DND-41 (cell line): ENCODE measurements at regions not wholly inside any gene's neighbourhood (a gene's known extent, or its start where the extent isn't known, plus 50 kb on each side); places are given as distances from the start of the nearest gene placed in this dataset.

ENCODE experiments used
- ATAC-seq: fragments of 200-7000 bp; cut with Tn5 transposase; 3 replicates; pipeline ENCODE4 v1.9.1; 2021; ENCODE audit warnings: low read depth; ENCODE audit not compliant: insufficient read depth
- DNase-seq: peaks from one replicate; pipeline ENCODE4 v3.0.0-alpha.2; 2020
- H2AFZ ChIP-seq: 2 replicates; pipeline ENCODE4 v1.6.0; 2012; ENCODE audit warnings: low read depth, low read length
- H3K27ac ChIP-seq: 2 replicates; pipeline ENCODE4 v1.5.1; 2012; ENCODE audit warnings: low read length, inconsistent platforms
- H3K27me3 ChIP-seq: fragments of 200-600 bp; sonication (generic); 2 replicates; pipeline ENCODE4 v1.6.0; 2012; ENCODE audit warnings: low read length, mild to moderate bottlenecking, inconsistent platforms; ENCODE audit not compliant: insufficient read depth, poor library complexity
- H3K36me3 ChIP-seq: 2 replicates; pipeline ENCODE4 v1.5.1; 2012; ENCODE audit warnings: low read length, inconsistent platforms; ENCODE audit not compliant: insufficient read depth
- H3K4me1 ChIP-seq: 2 replicates; pipeline ENCODE4 v1.5.1; 2012; ENCODE audit warnings: mild to moderate bottlenecking, low read length; ENCODE audit not compliant: insufficient read depth
- H3K4me2 ChIP-seq: 2 replicates; pipeline ENCODE4 v1.6.0; 2012; ENCODE audit warnings: mild to moderate bottlenecking, moderate library complexity, low read length, inconsistent platforms; ENCODE audit not compliant: insufficient read depth
- H3K4me3 ChIP-seq, 2 experiments: fragments of 200-600 bp in 1 of 2; shearing (Covaris generic) in 1 of 2; 2 replicates each; pipeline ENCODE4 v1.5.1; 2012 to 2016; ENCODE audit warnings: inconsistent platforms in 2 of 2, low read length in 2 of 2, mild to moderate bottlenecking in 2 of 2, low read depth in 1 of 2, moderate library complexity in 1 of 2
- H3K79me2 ChIP-seq: 2 replicates; pipeline ENCODE4 v1.6.0; 2012; ENCODE audit warnings: low read length, inconsistent platforms; ENCODE audit not compliant: insufficient read depth
- H3K9ac ChIP-seq: 2 replicates; pipeline ENCODE4 v1.6.0; 2012; ENCODE audit warnings: low read depth, mild to moderate bottlenecking, inconsistent platforms, low read length, moderate library complexity
- H3K9me3 ChIP-seq: 2 replicates; pipeline ENCODE4 v1.5.1; 2012; ENCODE audit warnings: low read length, moderate library complexity, mild to moderate bottlenecking, inconsistent platforms; ENCODE audit not compliant: insufficient read depth, severe bottlenecking
- H4K20me1 ChIP-seq: 2 replicates; pipeline ENCODE4 v1.6.0; 2012; ENCODE audit warnings: low read length; ENCODE audit not compliant: insufficient read depth
- CTCF ChIP-seq: IDR thresholded peaks from 2 replicates; pipeline ENCODE4 v1.5.1; 2012; ENCODE audit warnings: borderline replicate concordance, low read length, moderate library complexity, mild to moderate bottlenecking; ENCODE audit not compliant: poor library complexity, severe bottlenecking; ENCODE audit errors: extremely low read depth
- EZH2 ChIP-seq: IDR thresholded peaks from 3 replicates; pipeline ENCODE4 v1.6.1; 2012; ENCODE audit warnings: borderline replicate concordance, low read depth, mild to moderate bottlenecking, moderate library complexity, low read length, inconsistent platforms; ENCODE audit not compliant: severe bottlenecking

- no peak overlapping the region for H3K9ac ChIP-seq
- no peak overlapping the region for H3K4me2 ChIP-seq
- ATAC-seq (no peak), DNase-seq (no peak)
- no peaks in the 10 kb centered on the region for H4K20me1 ChIP-seq
- no peaks in the 10 kb centered on the region for H3K9me3 ChIP-seq
- no peaks in the 10 kb centered on the region for H3K27me3 ChIP-seq
- H2AFZ ChIP-seq = no peak overlapping the region
- TF ChIP-seq EZH2 = no peak
- no peak for TF ChIP-seq CTCF
- H3K79me2 ChIP-seq = no peaks in the 10 kb centered on the region
- H3K4me1 ChIP-seq = no peaks in the 10 kb centered on the region
- no peak overlapping the region for H3K27ac ChIP-seq
- H3K4me3 ChIP-seq = no peak overlapping the region
- H3K36me3 ChIP-seq = no peaks in the 10 kb centered on the region
Observed at GRCh38 chr2:237020090-237020489, 65.6 kb upstream of the COPS8 start.

GRCh38 chr2:237022533-237022932 is 63.2 kb upstream of the COPS8 start:
- Histone ChIP-seq H4K20me1 (no peaks in the 10 kb centered on the region; the same call in 1 of the 2 replicates), H3K9ac (no peak overlapping the region), H3K4me3 (no peak overlapping the region), H3K27me3 (no peaks in the 10 kb centered on the region), H3K27ac (no peak overlapping the region), H3K4me1 (no peaks in the 10 kb centered on the region), H3K79me2 (no peaks in the 10 kb centered on the region), H2AFZ (no peak overlapping the region), H3K36me3 (no peaks in the 10 kb centered on the region), H3K9me3 (no peaks in the 10 kb centered on the region), H3K4me2 (no peak overlapping the region)
- no peak for ATAC-seq
- no peak for DNase-seq
- TF ChIP-seq EZH2 (no peak), CTCF (no peak)

GRCh38 chr2:237024255-237024654 is 61.4 kb upstream of the COPS8 start:
- no peaks in the 10 kb centered on the region for H3K9me3 ChIP-seq
- DNase-seq (no peak), ATAC-seq (no peak)
- no peaks in the 10 kb centered on the region for H3K27me3 ChIP-seq
- H3K4me2 ChIP-seq = no peak overlapping the region
- no peak overlapping the region for H3K27ac ChIP-seq
- no peak overlapping the region for H3K4me3 ChIP-seq
- H3K79me2 ChIP-seq = no peaks in the 10 kb centered on the region
- H4K20me1 ChIP-seq = no peaks in the 10 kb centered on the region; the same call in 1 of the 2 replicates
- H3K4me1 ChIP-seq = no peaks in the 10 kb centered on the region
- TF ChIP-seq CTCF (no peak), EZH2 (no peak)
- no peak overlapping the region for H2AFZ ChIP-seq
- H3K9ac ChIP-seq = no peak overlapping the region
- H3K36me3 ChIP-seq = no peaks in the 10 kb centered on the region
